Neural crest cell (in vitro differentiated cells): ENCODE measurements at regions not wholly inside any gene's neighbourhood (a gene's known extent, or its start where the extent isn't known, plus 50 kb on each side); places are given as distances from the start of the nearest gene placed in this dataset.

Experiments used
- DNase-seq: peaks from one replicate; pipeline ENCODE4 v3.0.0; 2021; ENCODE audit warnings: low read depth, mixed read lengths, low spot score
- H3K27ac Mint-ChIP-seq: one replicate; pipeline ENCODE4 v1.8.0; 2021; ENCODE audit warnings: mild to moderate bottlenecking, mixed read lengths; ENCODE audit not compliant: unreplicated experiment
- H3K27me3 Mint-ChIP-seq: 2 replicates; pipeline ENCODE4 v1.8.0; 2021; ENCODE audit warnings: low read depth, mild to moderate bottlenecking, mixed read lengths
- H3K36me3 Mint-ChIP-seq: 2 replicates; pipeline ENCODE4 v1.8.0; 2021; ENCODE audit warnings: low read depth, mild to moderate bottlenecking, mixed read lengths
- H3K4me1 Mint-ChIP-seq: 2 replicates; pipeline ENCODE4 v1.8.0; 2021; ENCODE audit warnings: mixed read lengths
- H3K4me3 Mint-ChIP-seq: one replicate; pipeline ENCODE4 v1.8.0; 2021; ENCODE audit warnings: mild to moderate bottlenecking, mixed read lengths
- H3K9me3 Mint-ChIP-seq: 2 replicates; pipeline ENCODE4 v1.8.0; 2021; ENCODE audit warnings: mixed read lengths
- CTCF ChIP-seq: fragments of 200-600 bp; sonication (generic); conservative IDR thresholded peaks from 2 replicates; pipeline ENCODE4 v1.5.0; 2021; ENCODE audit warnings: antibody characterized with exemption, mild to moderate bottlenecking

DNA sequence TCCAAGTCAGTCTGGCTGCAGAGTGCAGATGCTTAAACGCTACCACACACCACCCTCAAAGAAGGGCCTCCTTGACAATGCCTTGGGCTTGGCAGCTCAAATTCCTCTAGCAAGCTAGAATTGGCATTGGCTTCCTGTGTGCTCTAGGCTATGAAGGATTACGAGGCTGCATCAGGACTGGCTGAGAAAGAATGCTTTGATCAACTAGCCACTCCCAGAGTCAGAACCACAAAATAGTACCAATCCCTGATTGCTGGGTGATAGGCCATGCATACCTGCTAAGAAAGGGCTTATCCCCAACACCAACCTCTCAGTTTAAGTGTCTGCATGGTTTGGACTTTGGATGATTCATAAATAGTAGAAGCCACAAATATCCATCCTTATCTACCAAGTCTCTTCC is 504.9 kb downstream of the OMA1 start:
- Mint-ChIP-seq H3K4me1 (peaks cover 3% of the 10 kb centered on the region), H3K4me3 (no peak overlapping the region), H3K27ac (no peak overlapping the region), H3K36me3 (no peaks in the 10 kb centered on the region), H3K9me3 (no peaks in the 10 kb centered on the region), H3K27me3 (no peaks in the 10 kb centered on the region)
- no peak for TF ChIP-seq CTCF
- no peak for DNase-seq

GRCh38 chr1:58038574-58038973 is 508.0 kb downstream of the OMA1 start:
- DNase-seq = no peak
- no peak for TF ChIP-seq CTCF
- H3K36me3 Mint-ChIP-seq = no peaks in the 10 kb centered on the region
- H3K27me3 Mint-ChIP-seq = no peaks in the 10 kb centered on the region
- no peaks in the 10 kb centered on the region for H3K9me3 Mint-ChIP-seq
- peaks cover 3% of the 10 kb centered on the region for H3K4me1 Mint-ChIP-seq
- no peak overlapping the region for H3K27ac Mint-ChIP-seq
- no peak overlapping the region for H3K4me3 Mint-ChIP-seq

DNA sequence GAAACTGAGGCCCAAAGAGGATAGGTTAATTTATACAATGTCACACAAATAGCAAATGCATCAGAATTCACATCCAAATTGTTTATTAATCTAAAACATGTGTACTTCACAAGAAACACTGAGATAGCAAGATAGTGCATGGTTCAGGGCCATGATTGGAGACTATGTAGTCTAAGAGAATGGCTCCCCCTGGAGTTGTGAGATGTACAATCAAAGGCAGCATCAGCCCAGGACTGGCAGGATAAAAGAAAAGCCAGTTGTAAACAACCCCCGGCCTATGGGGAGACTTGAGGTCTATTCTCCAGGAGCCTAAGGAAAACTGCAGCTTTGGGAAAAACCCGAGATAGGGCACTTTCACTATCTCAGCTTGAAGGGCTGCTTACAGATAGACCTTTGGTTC is 511.0 kb downstream of the OMA1 start:
- Mint-ChIP-seq H3K36me3 (no peaks in the 10 kb centered on the region), H3K9me3 (no peaks in the 10 kb centered on the region), H3K27ac (no peak overlapping the region), H3K4me1 (peaks cover 19% of the 10 kb centered on the region), H3K4me3 (no peak overlapping the region), H3K27me3 (no peaks in the 10 kb centered on the region)
- peak; percentile 32 for TF ChIP-seq CTCF
- DNase-seq = no peak

DNA sequence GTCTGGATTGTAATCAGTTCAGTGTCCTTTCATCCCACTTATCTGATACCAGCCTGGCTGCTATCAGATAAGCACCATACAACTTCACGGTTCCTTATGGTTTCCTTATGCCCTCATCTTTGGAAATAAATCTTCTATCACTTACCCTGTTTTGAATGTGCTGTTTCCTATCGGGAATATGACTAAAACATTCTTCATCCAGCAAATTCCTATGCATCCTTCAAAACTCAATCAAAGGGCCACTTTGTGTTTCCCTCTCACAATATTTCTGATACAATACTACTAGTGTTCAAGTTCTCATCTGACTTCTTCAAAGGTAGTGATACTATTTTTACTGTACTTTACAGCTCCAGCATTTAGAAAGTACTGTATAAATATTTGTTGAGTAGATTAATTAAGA is 513.2 kb downstream of the OMA1 start:
- no peak overlapping the region for H3K27ac Mint-ChIP-seq
- H3K4me3 Mint-ChIP-seq = no peak overlapping the region
- peaks cover 25% of the 10 kb centered on the region for H3K4me1 Mint-ChIP-seq
- H3K36me3 Mint-ChIP-seq = no peaks in the 10 kb centered on the region
- H3K9me3 Mint-ChIP-seq = no peaks in the 10 kb centered on the region
- DNase-seq = no peak
- TF ChIP-seq CTCF = no peak
- H3K27me3 Mint-ChIP-seq = no peaks in the 10 kb centered on the region

GRCh38 chr1:58032611-58033073 is 513.9 kb downstream of the OMA1 start:
- no peak overlapping the region for H3K27ac Mint-ChIP-seq
- peaks cover 25% of the 10 kb centered on the region for H3K4me1 Mint-ChIP-seq

More at GRCh38 chr1:58032611-58033073, 513.9 kb downstream of the OMA1 start:
- no peak for TF ChIP-seq CTCF
- no peaks in the 10 kb centered on the region for H3K27me3 Mint-ChIP-seq
- no peak for DNase-seq
- H3K4me3 Mint-ChIP-seq = no peak overlapping the region
- H3K36me3 Mint-ChIP-seq = no peaks in the 10 kb centered on the region
- H3K9me3 Mint-ChIP-seq = no peaks in the 10 kb centered on the region
